Urinary bladder (tissue), 3 donors: ENCODE measurements at regions not wholly inside any gene's neighbourhood (a gene's known extent, or its start where the extent isn't known, plus 50 kb on each side); places are given as distances from the start of the nearest gene placed in this dataset.

ENCODE experiments used
- DNase-seq: peaks from one replicate; pipeline ENCODE4 v3.0.0-alpha.2; 2015; ENCODE audit errors: extremely low spot score
- H3K27ac ChIP-seq: one replicate; pipeline ENCODE4 v1.5.1; 2013; ENCODE audit warnings: low read depth, mild to moderate bottlenecking, moderate library complexity
- H3K36me3 ChIP-seq: one replicate; pipeline ENCODE4 v1.6.1; 2013; ENCODE audit warnings: mild to moderate bottlenecking, moderate library complexity; ENCODE audit not compliant: insufficient read depth
- H3K4me1 ChIP-seq: one replicate; pipeline ENCODE4 v1.6.1; 2013; ENCODE audit warnings: mild to moderate bottlenecking, moderate library complexity; ENCODE audit not compliant: insufficient read depth
- H3K4me3 ChIP-seq: one replicate; pipeline ENCODE4 v1.5.1; 2013; ENCODE audit warnings: low read depth, low read length
- WGBS: extraction: QIAGEN DNeasy Blood & Tissue Kit; methylation state at CpG from one replicate; pipeline ENCODE4 v1.1.7; 2013; 5-methylcytosine and 5-hydroxymethylcytosine counted together
- donor health status: healthy with polysubstance abuse.
- donor health status: healthy.

GRCh38 chr14:98903371-98903770 is 368.6 kb downstream of the BCL11B start:
- 79% methylated on average over 2 of the region's 2 CpGs for WGBS
- DNase-seq = peak; percentile 48

DNA sequence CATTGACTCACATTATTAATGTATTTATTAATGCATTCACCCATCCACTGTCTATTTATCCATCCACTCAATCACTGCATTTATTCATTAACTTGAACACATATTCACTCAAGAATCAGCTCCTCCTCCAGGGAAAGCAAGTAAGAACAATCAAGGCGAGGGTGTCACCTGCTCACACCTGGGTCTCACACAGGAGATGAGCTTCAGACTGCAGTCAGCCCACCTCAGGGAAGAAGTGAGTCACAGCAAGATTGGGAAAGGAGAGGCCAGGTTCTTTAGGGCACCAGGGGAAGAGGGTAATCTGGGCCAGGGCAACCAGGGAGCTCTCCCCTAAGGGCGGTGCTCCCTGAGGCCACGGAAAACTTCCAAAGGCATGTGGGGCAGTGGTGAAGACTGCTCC is 367.3 kb downstream of the BCL11B start:
- Histone ChIP-seq H3K36me3 (no peaks in the 10 kb centered on the region), H3K4me3 (no peak overlapping the region), H3K4me1 (no peaks in the 10 kb centered on the region), H3K27ac (no peak overlapping the region)
- WGBS = 90% methylated on average over 3 of the region's 3 CpGs
- no peak for DNase-seq

More at GRCh38 chr14:98903371-98903770, 368.6 kb downstream of the BCL11B start:
- H3K27ac ChIP-seq = no peak overlapping the region
- no peaks in the 10 kb centered on the region for H3K4me1 ChIP-seq
- no peak overlapping the region for H3K4me3 ChIP-seq
- H3K36me3 ChIP-seq = no peaks in the 10 kb centered on the region

DNA sequence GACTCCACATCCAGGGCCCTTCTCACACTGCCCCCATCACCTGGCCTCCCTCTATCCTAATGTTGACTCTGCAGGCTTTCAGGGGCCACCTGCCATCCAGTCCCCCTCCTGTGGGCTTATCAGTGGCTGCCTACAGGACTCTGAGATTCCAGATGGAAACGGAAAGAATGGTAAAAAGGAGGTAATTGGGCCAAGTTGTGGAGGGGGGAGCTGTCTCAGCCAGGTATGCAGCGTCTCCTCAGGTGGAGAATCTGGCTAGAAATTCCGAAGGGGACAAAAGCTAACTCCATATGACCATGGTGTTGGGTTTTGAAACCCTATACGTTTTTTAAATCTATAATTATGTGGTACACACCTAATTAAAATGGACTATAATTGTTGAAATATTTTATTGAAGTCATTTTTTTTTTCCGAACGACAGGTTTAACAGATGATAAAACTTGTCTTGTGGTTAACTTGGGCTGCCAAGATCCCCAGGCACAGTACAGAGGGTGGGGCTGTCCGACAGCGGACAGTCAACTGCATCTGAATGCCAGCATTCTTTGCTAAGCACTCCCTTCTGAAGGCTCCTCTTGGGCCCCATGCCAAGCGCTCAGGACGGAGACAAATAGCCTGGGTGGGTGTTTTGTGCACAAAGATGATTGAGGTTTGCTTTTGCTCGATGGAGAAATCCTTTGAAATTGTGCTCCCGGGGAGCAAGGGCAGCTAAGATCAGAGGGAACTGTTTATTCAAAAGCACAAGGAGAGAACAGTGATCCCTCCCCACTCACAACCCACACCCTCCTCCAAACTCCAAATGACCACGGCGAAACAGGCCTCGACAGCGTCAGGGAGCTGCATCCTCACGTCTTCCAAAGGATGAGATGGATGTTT is 365.6 kb downstream of the BCL11B start:
- Histone ChIP-seq H3K36me3 (no peaks in the 10 kb centered on the region), H3K4me1 (no peaks in the 10 kb centered on the region), H3K27ac (no peak overlapping the region), H3K4me3 (no peak overlapping the region)
- peak; percentile 25 for DNase-seq
- WGBS = 18% methylated on average over 17 of the region's 17 CpGs

- H3K36me3 ChIP-seq = no peaks in the 10 kb centered on the region
- H3K4me1 ChIP-seq = no peaks in the 10 kb centered on the region
- no peak for DNase-seq
- H3K27ac ChIP-seq = no peak overlapping the region
- no peak overlapping the region for H3K4me3 ChIP-seq
- WGBS = 81% methylated on average over 5 of the region's 5 CpGs
Observed at GRCh38 chr14:98907271-98907670, 364.7 kb downstream of the BCL11B start.

DNA sequence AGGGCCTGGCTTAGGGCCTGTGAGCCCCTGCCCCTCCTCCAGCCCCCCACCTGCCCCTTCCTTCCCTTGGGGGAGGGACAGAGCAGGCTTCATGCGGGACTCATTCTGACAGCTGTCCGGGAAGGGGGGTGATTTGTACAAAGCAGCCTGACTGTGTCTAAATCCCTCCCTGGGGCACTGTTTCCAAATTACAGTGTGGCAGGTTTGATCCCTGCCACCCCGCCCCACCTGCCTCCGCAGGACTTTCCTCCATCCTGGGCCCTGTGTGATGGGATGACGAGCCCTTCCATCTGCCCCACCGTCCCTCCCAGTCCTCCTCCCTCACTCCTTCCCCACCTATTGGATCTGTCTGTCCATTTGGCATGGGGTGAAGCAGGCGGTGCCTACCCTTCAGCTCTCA is 363.9 kb downstream of the BCL11B start:
- Histone ChIP-seq H3K4me1 (no peaks in the 10 kb centered on the region), H3K27ac (no peak overlapping the region), H3K36me3 (no peaks in the 10 kb centered on the region), H3K4me3 (no peak overlapping the region)
- no peak for DNase-seq
- WGBS = 83% methylated on average over 7 of the region's 7 CpGs

DNA sequence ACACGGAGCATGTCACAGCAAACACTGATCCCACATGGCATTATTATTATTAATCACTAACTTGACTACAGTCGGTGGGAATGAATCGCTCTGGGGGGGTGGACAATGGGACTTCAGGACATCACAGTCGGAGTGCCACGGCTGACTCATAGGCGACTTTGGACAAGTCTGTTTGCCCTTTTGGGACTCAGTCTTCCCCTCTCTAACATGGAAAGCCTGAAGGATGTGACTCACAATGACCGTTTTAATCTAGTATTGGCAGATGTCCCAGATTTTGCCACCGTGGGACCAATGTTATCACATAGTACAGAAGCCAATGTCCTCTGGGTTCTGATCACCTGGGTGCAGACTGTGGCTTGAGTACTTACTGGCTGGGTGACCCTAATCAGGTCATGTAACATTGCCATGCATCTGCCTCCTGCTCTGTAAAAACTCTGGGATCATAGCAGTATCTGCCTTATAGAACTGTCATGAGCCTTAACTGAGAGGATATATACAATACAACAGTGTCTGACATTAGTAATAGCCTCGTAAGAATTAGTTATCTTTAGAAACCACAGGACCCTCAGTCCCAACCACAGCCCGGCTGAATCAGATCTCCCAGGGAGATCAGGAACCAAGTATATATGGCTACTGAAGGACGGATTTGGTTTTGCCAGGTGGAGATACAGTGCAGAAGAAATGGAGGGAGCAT is 362.6 kb downstream of the BCL11B start:
- H3K4me1 ChIP-seq = no peaks in the 10 kb centered on the region
- H3K27ac ChIP-seq = no peak overlapping the region
- no peaks in the 10 kb centered on the region for H3K36me3 ChIP-seq
- no peak overlapping the region for H3K4me3 ChIP-seq
- WGBS = 57% methylated on average over 11 of the region's 11 CpGs
- DNase-seq = no peak

GRCh38 chr14:98910061-98910460 is 361.9 kb downstream of the BCL11B start:
- H3K4me1 ChIP-seq = no peaks in the 10 kb centered on the region
- no peak overlapping the region for H3K27ac ChIP-seq
- no peaks in the 10 kb centered on the region for H3K36me3 ChIP-seq
- WGBS = 79% methylated on average over 3 of the region's 3 CpGs
- DNase-seq = no peak
- no peak overlapping the region for H3K4me3 ChIP-seq

GRCh38 chr14:98912655-98913054 is 359.3 kb downstream of the BCL11B start:
- no peak for DNase-seq
- 80% methylated on average over 2 of the region's 2 CpGs for WGBS

DNA sequence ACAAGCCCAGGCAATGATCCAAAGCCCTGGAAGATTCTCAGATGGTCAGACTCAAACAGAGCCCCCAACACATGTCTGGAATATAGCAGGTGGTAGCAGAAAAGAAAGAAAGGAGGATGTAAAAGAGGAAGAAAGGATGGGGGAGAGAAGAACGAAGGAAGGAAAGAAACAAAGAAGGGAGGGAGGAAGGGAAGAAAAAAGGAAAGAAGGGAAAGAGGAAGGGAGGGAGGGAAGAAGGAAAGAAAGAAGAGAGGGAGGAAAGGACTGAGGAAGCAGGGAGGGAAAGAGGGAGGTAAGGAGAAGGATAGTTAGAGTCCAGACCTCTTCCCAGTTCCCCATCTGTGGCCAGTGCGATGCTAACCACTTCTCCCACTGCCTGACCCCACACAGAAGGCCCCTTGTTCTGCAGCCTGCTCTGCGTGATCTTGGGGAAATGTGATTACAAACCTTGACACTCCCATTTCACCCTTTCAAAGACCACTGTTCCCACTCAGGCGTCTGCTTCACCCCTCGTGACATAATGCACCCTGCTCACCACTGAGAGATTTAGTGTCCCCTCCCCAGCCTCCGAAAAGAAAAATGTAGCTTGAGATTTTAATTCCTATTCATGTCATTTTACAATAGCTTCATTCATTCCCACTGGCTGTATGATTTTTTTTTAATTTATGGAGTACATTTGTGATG is 357.9 kb downstream of the BCL11B start:
- 68% methylated on average over 6 of the region's 6 CpGs for WGBS
- DNase-seq = no peak
- Histone ChIP-seq H3K36me3 (no peaks in the 10 kb centered on the region), H3K4me1 (no peaks in the 10 kb centered on the region), H3K4me3 (no peak overlapping the region), H3K27ac (no peak overlapping the region)

More at GRCh38 chr14:98912655-98913054, 359.3 kb downstream of the BCL11B start:
- Histone ChIP-seq H3K36me3 (no peaks in the 10 kb centered on the region), H3K4me1 (no peaks in the 10 kb centered on the region), H3K27ac (no peak overlapping the region), H3K4me3 (no peak overlapping the region)

GRCh38 chr14:98914942-98915341 is 357.1 kb downstream of the BCL11B start:
- no peak overlapping the region for H3K27ac ChIP-seq
- H3K4me1 ChIP-seq = no peaks in the 10 kb centered on the region
- DNase-seq = no peak
- H3K36me3 ChIP-seq = no peaks in the 10 kb centered on the region
- 25% methylated on average over 4 of the region's 4 CpGs for WGBS
- no peak overlapping the region for H3K4me3 ChIP-seq

DNA sequence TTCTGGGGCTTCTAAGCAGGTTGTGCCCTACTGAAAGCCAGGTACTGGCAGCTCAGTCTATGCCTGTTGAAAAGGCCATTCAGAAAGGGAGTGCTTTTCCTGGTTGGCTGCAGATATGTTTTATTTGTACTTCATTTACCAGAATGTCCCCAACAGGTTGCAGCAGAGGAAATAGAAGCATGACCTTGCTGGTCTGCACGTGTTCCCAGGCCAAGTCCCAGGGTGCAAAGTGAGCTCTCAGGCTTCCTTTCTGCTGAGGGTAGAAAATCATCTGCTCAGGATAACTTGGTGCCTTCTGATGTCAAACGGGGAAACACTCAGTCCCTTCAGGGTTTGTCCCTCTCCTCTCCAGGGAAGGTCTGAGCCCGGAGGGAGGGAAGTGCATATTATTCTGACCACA is 356.4 kb downstream of the BCL11B start:
- 65% methylated on average over 3 of the region's 3 CpGs for WGBS
- H3K36me3 ChIP-seq = no peaks in the 10 kb centered on the region
- H3K27ac ChIP-seq = no peak overlapping the region
- no peak for DNase-seq
- no peaks in the 10 kb centered on the region for H3K4me1 ChIP-seq
- H3K4me3 ChIP-seq = no peak overlapping the region

DNA sequence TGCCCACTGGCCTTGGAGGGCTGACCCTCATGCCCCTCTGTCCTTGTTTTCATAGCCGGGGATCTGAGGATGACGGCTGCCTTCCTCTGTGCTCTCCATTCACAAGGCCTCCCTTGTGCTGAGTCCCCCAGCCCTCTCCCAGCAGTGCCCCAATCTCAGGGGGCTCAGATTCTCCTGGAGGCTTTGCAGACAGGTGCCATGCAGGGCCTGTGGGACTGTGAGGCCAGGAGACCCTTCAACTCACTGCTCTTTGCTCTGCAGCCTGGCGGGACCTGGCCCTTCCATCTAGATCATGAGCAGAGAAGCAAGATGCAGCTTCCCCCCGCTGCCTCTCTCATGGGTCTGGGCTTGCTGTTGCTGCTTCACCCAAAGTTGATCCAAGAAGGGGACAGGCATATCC is 356.0 kb downstream of the BCL11B start:
- Histone ChIP-seq H3K27ac (no peak overlapping the region), H3K4me1 (no peaks in the 10 kb centered on the region), H3K36me3 (no peaks in the 10 kb centered on the region), H3K4me3 (no peak overlapping the region)
- no peak for DNase-seq
- 80% methylated on average over 4 of the region's 4 CpGs for WGBS

DNA sequence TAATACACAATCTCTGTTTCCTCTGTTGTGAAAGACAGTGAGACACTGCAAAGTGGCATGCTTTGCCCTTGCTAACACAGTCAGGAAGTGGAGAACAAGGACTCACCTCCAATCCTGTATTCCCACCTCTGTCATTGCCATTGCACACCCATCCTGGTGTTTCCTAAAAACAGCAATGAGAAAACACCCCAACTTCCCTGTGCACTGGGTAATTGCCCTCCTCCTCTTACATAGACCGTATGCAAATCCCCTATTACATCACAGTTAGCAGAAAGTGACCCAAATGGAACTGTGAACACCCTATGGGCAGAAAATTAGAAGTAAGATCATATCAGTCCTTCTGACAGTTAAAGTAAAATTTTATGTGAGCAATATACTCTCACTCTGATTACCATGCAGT is 355.5 kb downstream of the BCL11B start:
- Histone ChIP-seq H3K4me3 (no peak overlapping the region), H3K4me1 (no peaks in the 10 kb centered on the region), H3K27ac (no peak overlapping the region), H3K36me3 (no peaks in the 10 kb centered on the region)
- no peak for DNase-seq
- 76% methylated on average over 1 of the region's 1 CpG for WGBS

GRCh38 chr14:98919434-98919833 is 352.6 kb downstream of the BCL11B start:
- Histone ChIP-seq H3K27ac (no peak overlapping the region), H3K36me3 (no peaks in the 10 kb centered on the region), H3K4me1 (no peaks in the 10 kb centered on the region), H3K4me3 (no peak overlapping the region)
- DNase-seq = no peak
- 71% methylated on average over 2 of the region's 2 CpGs for WGBS
